Stomach (tissue), 4 donors: ENCODE measurements at regions not wholly inside any gene's neighbourhood (a gene's known extent, or its start where the extent isn't known, plus 50 kb on each side); places are given as distances from the start of the nearest gene placed in this dataset.

ENCODE experiments used
- POLR2A ChIP-seq, 4 donors: fragments of 450-650 bp; IDR thresholded peaks; one replicate each; pipeline ENCODE4 v1.6.1; 2016; ENCODE audit warnings: antibody characterized with exemption in 4 of 4, control low read depth in 2 of 4, mild to moderate bottlenecking in 1 of 4, moderate library complexity in 1 of 4
- POLR2AphosphoS5 ChIP-seq, 3 donors: sonication (generic); formaldehyde crosslinking; IDR thresholded peaks; one replicate each; pipeline ENCODE4 v1.6.1; 2016; ENCODE audit warnings: antibody characterized with exemption in 3 of 3
- TF ChIP-seq, protein P1 (sequence below), 7 experiments: fragments of 450-650 bp in 4 of 7; fragments of 200-600 bp in 3 of 7; sonication (generic) in 3 of 7; IDR thresholded peaks; one replicate each; pipeline ENCODE4 v1.5.1; 2016 to 2019; ENCODE audit warnings: antibody characterized with exemption in 7 of 7, control low read depth in 2 of 7, mild to moderate bottlenecking in 1 of 7

- TF ChIP-seq, protein P1, sequence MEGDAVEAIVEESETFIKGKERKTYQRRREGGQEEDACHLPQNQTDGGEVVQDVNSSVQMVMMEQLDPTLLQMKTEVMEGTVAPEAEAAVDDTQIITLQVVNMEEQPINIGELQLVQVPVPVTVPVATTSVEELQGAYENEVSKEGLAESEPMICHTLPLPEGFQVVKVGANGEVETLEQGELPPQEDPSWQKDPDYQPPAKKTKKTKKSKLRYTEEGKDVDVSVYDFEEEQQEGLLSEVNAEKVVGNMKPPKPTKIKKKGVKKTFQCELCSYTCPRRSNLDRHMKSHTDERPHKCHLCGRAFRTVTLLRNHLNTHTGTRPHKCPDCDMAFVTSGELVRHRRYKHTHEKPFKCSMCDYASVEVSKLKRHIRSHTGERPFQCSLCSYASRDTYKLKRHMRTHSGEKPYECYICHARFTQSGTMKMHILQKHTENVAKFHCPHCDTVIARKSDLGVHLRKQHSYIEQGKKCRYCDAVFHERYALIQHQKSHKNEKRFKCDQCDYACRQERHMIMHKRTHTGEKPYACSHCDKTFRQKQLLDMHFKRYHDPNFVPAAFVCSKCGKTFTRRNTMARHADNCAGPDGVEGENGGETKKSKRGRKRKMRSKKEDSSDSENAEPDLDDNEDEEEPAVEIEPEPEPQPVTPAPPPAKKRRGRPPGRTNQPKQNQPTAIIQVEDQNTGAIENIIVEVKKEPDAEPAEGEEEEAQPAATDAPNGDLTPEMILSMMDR (IDR thresholded peaks at IDR 0.05) = no peak
- TF ChIP-seq POLR2AphosphoS5 (IDR thresholded peaks at IDR 0.05) (no peak), POLR2A (IDR thresholded peaks at IDR 0.05) (no peak)
Measured at GRCh38 chr5:156053056-156053455, 273.9 kb upstream of the SGCD start.
